Midbrain (tissue), 1 donor: ENCODE measurements at regions not wholly inside any gene's neighbourhood (a gene's known extent, or its start where the extent isn't known, plus 50 kb on each side); places are given as distances from the start of the nearest gene placed in this dataset.
"Not testable (repeated sequence)": the region's sequence is repeated elsewhere in the genome, so short reads cannot be mapped to it uniquely, and the experiment has no call there.

ENCODE experiments used
- DNase-seq: peaks from one replicate; lab custom pipeline; 2025; lab: John Stamatoyannopoulos, UW

DNA sequence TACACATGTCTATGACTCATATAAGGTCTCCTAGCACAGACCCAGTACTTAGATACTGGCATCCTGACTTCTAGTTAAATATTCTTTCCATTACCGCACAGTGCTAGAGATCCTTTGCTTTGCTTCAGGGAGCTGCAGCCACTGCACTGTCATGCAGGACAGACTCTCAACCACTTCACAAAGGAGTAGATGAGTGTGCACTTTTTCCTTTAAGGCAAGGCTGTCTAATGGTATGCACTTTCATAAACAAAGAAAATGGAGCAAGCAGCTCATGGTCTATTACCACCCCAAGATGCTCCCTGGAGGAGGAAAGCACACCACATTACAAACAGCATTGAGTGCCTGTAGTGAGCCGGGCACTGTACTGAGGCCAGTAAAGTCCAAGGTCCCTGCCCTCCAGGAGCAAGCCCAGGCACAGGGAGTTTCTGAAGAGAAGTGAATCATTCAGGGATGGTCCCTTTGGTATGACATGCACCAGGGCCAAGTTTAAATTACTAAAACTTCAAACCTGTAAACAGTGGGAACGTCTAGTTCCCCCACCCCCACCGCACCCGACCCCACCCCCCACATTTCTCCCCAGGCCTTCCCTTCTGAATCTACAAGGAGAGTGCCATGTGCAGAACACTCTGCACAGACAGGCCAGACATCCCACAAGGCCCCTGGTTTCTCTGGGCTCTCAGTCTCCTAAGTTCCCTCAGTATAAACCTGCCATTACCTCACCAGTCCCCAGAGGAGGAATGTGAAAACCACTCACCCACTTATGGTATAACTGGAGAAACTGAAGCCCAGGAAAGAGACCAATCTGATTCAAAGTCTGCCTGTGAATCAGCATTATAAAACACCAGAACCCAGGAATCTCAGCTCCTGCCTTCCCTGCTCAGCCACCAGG, 107.8 kb upstream of the BCL6 start:
- DNase-seq, result no peak

DNA sequence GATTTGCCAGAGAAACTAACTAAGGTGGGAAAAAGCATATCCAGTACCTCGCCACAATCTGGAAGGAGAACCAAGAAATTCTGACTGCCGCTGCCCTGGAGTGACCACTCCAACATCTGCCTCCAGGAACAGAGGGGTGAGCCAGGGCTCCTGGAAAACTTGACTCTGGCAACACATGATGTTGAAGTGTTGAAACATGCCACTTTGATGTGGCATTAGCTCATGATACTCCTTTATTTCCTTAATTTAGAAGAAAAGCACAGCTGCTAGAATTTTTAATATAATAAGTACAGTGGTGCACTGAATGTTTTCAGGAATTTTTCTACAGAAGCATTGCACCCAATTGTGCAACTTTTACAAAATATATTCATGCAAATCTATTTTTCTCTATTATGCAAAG, 109.9 kb upstream of the BCL6 start:
- DNase-seq, result no peak

DNA sequence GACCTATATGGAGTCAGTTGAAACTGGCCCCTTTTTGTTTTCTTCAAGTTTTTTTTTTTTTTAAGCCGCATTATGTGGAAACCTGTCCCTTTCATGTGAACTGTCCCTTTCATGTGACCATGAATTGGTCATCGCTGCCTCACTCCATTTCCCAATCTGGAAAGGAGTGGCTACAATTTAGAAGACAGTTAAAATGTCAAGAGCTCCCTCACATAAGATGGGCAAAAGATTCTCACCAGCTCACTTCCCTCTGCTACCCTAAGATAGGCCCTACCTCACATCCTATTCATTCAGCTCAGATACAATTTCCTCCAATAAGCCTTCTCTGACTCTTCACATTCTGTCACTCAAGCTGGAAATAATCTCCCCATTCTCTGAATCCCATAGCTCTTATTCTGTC, 111.3 kb upstream of the BCL6 start:
- no peak for DNase-seq

DNA sequence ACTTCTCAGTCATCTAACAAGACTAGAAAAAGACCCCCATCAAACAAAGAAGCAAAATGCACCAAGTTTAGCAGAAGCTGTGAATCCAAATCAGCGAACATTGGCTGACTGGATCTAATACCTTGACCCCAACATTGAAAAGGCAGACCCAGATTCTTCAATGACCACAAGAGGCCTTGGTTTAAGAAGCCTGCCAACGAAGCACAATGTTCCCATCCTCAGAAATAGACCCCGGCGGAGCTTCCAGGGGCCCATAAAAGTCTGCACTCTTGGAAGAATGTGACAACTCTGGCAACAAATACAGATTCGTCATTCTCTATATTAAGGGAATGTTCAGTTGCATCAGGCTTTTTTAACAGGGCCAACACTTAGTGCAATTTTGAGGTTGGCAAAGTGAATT, 112.8 kb upstream of the BCL6 start:
- DNase-seq, result peak; percentile 48

DNA sequence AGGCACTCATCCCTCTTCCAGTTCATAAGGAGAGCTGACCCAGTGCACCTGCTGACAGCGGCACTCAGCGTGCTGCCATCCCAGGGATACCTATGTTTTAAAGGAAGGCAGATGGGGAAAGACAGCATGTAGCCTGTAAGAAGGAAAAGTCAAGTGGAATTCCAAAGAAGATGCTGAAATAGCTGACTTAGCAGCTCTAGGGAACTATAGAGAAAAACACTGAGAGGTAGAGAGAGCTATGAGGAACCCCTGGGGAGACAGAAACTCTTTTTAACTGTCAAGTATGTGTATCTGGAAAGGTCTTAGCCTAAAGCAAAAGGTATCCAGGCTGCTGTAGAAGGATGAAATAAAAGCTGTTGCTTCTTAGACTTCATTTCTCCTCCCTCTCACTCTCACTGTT, 113.4 kb upstream of the BCL6 start:
- DNase-seq, result no peak

DNA sequence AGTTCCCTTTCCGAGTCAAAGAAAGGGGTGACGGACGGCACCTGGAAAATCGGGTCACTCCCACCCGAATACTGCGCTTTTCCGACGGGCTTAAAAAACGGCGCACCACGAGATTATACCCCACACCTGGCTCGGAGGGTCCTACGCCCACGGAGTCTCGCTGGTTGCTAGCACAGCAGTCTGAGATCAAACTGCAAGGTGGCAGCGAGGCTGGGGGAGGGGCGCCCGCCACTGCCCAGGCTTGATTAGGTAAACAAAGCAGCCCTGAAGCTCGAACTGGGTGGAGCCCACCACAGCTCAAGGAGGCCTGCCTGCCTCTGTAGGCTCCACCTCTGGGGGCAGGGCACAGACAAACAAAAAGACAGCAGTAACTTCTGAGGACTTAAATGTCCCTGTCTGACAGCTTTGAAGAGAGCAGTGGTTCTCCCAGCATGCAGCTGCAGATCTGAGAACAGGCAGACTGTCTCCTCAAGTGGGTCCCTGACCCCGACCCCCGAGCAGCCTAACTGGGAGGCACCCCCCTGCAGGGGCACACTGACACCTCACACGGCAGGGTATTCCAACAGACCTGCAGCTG, 117.5 kb upstream of the BCL6 start:
- not testable (repeated sequence) for DNase-seq

DNA sequence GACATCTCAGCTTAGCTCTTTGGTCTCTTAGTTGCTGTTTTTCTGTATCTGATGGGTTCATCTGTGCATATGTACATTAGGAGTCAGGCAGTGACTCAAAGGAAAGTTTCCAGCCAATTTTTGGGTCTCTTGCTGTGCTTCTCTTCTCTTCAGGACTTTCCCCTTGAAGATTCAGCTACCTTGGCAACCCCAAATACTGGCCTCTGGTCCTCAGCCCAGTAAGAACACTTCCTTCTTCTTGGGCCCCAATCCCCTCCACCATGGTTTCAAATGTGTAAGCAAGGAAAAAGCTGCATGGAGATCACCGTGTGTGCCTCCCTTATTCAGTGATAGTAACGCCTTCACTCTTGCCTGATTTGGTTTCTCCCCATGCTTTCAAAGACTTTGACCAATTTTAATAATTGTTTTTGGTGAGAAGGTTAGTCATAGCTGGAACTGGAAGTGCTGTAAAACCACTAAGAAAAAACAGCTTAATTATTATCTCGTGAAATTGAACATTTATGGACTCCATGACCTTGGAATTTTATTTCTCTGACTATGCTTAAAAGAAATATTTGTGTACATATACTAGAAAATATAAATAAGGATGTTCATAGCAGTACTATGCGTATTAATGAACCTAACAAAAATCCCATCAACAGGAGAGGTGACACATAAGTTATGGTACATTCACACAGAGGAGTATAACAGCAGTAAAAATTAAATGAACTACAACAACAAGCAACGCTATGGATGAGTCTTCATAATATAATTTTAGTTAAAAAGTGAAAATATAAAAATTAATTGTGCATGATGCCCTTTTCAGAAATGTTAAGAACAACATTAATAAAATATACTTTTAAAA, 125.3 kb upstream of the BCL6 start:
- no peak for DNase-seq

DNA sequence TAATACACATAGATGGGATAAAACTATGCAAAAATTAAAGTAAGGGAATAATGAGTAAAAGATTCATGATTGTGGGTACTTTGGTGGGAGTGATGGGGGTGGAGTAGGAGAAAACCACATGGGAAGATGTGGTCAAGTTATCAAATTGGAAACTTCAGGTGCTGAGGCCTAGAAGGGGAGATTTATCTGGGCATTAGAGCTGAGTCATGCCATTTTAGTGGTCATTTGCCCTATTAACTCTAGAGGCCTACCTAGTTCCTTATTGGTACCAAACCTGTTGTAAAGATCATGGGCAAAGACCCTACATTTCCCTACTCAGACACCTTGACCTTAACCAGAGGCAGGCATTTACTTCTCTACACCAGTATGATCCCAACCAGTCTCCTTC, 125.9 kb upstream of the BCL6 start:
- no peak for DNase-seq

DNA sequence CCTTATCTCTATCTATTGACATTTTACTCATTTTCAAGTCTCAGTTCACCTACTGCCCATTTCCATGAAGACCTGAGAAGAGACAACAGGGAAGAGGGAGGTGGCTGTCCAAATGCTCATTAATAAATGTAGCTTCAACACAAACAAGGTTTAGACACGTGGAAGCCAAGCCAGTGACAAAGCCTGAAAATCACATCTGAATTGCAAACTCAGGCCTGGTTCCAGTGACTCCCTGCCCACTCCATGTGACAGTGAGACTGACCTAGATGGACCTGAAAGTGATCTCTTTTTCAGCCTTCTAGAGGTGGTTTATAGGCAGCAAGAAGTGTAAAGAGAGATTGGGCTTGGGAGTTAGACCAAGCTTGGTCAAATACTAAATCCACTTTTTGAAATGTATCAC, 126.6 kb upstream of the BCL6 start:
- no peak for DNase-seq

DNA sequence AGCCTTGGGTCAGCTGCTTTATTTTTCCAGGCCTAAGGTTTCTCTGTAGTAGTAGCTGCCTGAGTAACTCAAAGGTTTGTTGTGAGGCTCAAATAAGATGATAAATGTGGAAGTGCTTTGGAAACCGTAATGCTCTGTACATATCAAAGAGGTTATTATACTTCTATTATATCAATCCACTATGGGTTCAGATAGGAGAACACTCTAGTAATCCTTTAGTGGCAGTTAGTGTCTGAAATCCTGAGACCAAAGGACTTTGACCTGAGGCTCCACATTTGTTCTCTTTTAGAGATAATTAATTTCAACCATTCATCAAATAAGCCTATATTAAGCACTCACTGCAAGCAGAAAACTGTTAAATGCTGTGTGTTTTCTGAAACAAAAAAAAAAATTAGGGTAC, 128.6 kb upstream of the BCL6 start:
- no peak for DNase-seq

DNA sequence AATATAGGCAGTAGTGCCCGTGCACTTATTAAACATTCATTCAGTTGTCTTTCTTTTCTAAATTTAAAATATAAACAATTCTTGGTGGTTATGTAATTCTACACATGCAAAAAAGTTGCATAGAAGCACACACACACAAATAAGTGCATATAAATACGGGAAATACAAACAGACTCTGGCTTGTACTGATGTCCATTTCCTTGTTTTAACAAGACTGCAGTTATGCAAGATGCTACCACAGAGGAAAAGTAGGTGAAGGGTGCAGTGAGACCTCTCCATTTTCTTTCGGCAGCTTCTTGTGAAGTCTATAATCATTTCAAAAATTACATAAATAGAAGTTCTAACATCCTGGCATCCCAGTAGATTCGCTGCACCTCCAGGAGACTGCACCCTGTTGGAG, 130.6 kb upstream of the BCL6 start:
- DNase-seq, result no peak

DNA sequence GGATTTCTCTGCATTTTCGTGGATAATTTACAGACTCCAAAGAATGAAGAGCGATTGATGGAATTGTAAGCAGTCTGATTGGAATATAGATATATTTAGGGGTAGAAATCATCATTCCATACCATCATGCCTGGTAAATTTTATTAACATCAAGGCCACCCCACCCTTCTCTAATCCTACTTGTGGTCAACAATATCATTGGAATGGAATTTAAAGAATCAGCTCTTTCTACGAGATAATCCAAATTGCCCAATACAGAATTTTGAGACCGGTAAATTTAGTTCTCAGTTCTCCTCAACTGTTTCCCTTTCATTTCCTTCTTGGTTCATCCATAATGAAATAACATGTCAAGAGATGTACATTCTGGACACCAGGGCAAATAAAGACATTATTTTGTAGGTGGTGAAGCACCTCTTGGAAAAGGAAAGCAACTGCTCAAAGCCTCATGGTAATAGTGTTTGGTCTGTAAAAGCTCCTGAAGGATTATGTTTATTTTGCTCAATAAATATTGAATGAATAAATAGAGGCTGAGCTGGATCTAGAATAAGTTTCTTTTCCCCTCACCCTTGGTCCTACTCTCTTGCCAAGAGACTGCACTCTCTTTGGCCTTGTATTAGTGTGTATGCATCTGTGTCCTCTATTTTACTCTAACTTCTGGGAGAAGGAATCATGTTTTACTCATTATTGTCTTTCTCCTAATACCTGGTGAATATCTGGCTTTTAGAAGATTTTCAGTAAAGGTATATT, 133.7 kb upstream of the BCL6 start:
- DNase-seq, result no peak

DNA sequence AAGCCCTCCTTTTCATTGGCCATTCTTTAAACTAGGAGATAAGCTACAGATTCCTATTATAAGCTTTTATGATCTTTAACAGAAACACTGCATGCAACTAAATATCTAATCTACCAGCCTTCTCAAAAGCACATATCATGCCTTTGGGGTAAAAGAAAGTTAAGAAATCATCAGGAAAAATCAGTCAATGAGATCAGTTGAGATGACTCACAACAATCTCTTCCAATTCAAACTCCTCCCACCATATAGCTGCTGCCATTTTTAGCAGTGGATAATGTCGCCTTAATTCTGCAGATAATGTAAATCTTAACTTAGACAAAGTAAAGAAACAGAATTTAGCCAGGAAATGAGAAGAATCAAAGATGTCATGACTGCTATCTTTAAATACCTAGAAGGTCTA, 135.2 kb upstream of the BCL6 start:
- DNase-seq, result no peak

DNA sequence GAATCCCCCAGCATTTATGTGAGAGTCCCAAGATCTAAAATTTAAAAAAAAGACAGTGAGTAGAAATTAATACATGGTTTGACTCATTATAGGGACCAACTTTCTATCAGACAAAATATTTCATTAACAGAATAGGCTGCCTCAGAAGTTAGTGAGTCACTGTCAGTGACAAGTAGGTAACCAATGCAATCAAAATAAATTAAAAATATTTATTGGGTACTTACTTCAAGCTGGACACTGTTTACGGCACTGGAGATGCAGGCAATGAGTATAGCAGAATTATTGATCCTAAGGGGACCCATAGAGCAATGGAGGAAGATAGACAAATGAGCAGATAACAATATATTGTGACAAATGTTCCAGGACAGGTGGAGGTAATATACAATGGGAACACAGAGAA, 135.6 kb upstream of the BCL6 start:
- no peak for DNase-seq

DNA sequence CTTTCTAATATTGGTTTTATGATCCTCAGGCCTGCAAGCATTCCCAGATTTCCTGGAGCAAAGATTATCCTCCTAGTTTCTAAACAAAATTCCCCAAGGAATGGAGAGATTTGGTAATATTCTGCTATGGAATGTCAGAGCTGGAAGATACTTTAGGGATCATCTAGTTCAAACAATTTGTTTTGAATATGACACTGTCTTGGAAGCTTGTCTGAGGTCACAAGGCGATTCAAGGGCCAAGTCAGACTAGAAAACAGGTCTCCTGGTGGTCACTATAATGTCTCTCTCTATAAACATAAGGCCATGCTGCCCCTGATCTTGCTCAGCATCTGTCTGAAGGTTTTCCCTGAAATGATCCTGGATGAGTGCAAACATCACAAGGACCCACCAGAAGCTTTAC, 143.4 kb upstream of the BCL6 start:
- no peak for DNase-seq

DNA sequence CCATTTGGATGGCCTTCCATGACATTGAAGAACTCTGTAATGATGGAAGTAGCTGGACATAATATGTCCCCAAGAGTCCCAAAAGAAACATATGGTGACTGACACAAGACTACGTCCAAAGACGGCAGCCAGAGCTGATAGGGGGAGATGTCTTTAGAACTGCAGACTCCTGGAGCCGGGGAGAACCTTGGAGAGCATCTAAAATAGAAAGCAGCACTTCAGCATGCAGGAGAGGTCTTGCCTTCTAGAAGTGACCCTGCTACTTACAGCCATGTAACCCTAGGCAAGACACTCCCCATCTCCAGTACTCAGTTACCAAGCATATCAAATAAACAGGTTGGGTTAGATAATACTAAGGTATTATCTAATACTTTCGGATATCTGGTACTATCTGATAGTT, 143.8 kb upstream of the BCL6 start:
- DNase-seq, result no peak

DNA sequence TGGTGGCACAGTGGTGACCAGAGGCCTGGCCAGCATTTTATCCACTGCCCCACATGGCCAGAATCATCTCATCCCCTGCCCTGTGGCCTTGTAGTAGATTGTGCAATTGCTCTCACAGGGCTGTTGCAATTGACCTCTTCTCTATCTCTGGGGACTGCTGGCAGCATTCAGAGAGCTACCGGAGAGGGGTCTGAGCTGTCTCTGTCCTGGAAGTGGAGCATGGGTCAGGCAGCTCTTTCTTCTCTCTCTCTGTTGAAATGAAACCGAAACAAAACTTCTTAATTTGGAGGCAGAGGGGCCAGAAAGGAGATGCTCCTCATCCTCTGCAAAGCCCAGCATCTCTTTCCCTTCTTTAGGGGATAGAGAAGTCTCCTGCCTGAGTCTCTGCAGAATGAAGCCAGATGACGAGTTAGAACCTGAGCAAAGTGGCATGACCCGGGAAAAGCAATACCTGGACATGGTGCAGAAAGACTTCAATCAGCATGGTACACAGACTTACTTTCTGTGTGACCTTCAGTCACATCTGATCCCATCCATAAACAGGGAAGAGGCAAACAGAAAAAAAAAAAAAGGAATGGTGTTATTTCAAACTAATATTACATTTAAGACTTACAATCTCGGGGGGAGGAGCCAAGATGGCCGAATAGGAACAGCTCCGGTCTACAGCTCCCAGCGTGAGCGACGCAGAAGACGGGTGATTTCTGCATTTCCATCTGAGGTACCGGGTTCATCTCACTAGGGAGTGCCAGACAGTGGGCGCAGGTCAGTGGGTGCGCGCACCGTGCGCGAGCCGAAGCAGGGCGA, 144.5 kb upstream of the BCL6 start:
- no peak for DNase-seq

DNA sequence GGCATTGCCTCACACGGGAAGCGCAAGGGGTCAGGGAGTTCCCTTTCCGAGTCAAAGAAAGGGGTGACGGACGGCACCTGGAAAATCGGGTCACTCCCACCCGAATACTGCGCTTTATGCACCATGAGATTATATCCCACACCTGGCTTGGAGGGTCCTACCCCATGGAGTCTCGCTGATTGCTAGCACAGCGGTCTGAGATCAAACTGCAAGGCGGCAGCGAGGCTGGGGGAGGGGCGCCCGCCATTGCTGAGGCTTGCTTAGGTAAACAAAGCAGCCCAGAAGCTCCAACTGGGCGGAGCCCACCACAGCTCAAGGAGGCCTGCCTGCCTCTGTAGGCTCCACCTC, 145.1 kb upstream of the BCL6 start:
- not testable (repeated sequence) for DNase-seq

DNA sequence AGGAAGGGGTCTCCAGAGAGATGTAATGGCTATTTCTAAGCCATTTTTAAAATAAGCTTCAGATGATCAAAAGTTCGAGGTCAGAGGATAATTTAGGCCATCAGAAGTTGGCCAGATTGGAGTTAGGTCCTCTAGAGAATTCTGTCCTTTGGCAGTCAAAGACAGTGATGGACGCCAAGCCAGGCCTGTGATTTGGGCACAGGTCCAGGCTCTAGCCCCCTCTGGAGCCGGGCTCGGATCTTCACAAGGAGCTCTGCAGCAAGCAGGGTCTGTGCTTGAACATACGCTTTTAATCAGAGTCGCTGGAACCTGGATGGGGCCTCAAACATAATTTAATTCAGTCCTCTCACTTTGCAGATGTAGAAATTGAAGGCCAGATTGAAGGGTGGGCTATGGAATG, 151.4 kb upstream of the BCL6 start:
- no peak for DNase-seq

DNA sequence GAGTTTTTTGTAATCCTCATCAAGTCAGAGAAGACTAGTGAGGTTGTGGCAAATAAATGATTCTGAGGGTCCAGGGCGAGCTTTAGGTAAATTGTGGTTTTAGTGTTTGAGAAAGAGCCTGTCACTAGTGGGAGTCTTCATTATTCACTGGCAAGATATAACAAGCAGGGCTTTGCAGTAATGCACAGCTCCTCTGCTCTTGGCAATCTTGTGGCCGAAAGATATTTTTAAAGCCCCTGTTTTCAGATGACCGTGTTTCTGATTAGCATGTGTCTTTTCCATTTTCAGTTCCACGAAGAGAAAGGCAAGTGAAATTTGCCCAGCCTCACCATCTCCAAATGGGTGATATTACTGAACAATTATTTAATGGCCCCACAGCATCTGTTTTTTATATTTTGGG, 154.0 kb upstream of the BCL6 start:
- DNase-seq, result no peak

DNA sequence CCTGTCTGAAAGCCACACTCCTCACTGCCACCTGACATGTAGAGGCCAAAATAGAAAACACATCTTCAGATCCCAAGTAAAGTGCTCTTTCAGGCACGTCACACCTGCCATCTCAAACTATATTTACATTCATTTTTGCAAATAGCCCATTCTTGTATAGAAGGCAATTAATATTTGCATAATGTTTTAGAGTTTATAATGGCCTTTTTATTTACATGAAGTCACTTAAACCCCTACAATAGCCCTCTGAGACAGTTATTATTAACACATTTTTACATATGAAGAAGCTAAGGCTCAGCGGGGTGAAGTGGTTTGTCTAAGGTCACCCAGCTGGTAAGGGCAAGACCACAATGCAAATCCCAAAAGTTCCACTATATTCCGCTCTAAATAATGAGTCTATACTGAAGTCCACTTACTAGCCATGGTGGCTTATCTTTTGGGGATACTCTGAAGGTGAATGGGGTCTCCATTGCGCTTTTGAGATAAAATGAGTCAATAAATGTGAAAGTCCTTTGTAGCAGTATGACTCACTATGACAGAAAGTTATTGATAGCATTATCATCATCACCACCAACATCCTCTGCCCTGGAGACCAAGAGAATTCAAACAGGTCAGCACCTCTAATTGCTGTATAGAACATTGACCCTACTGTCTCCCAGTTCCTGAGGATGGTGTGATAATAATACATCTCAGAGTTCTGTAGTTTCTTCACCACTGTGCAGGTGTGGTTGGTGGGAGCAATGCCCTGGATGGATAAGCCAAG, 155.9 kb upstream of the BCL6 start:
- no peak for DNase-seq
